ENCODE measurements at regions not wholly inside any gene's neighbourhood (a gene's known extent, or its start where the extent isn't known, plus 50 kb on each side); places are given as distances from the start of the nearest gene placed in this dataset.

DNA sequence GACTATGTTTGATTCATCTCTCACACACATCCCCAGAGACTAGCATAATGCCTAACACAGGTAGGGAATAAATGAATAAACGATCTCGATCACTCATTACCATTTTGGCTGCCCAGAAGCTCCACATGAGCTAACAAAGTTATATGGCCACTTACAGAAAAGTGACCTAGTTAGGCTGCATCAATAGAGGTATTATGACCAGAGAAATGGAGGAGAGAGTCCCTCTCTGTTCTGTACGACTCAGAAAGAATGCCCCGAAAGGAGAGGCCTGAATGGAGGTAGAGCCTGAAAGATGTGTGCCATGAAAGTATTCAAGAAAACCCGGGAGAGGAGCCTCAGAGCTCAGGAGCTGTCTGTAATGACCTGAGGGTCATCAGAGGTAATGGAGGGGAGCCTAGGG, 208.2 kb upstream of the GRIK3 start:
- Histone ChIP-seq H3K79me2 (ENCODE audit: insufficient read depth, low read length) (no peaks in the 10 kb centered on the region), H3F3A (ENCODE audit: insufficient read depth) (no peaks in the 10 kb centered on the region), H3K27ac (ENCODE audit: low read depth, low read length) (no peak overlapping the region), H3K4me3 (ENCODE audit: insufficient read depth, low read length, poor library complexity, severe bottlenecking) (no peak overlapping the region), H3K9ac (ENCODE audit: low read length) (no peak overlapping the region), H2AFZ (ENCODE audit: low read depth, low read length, severe bottlenecking) (no peak overlapping the region), H3K9me3 (ENCODE audit: insufficient read depth, low read length) (no peaks in the 10 kb centered on the region), H3K27me3 (ENCODE audit: low read length) (no peaks in the 10 kb centered on the region), H3K36me3 (ENCODE audit: low read length) (no peaks in the 10 kb centered on the region), H3K9me2 (replicated peaks; ENCODE audit: insufficient read depth, low read length) (no peaks in the 10 kb centered on the region), H3K4me2 (ENCODE audit: low read depth, low read length, poor library complexity, severe bottlenecking) (no peak overlapping the region), H4K20me1 (ENCODE audit: low read depth, low read length) (no peaks in the 10 kb centered on the region)
- no peak for TF ChIP-seq EZH2phosphoT487 (conservative IDR thresholded peaks at IDR 0.05; ENCODE audit: low read length)
- TF ChIP-seq, protein P1, sequence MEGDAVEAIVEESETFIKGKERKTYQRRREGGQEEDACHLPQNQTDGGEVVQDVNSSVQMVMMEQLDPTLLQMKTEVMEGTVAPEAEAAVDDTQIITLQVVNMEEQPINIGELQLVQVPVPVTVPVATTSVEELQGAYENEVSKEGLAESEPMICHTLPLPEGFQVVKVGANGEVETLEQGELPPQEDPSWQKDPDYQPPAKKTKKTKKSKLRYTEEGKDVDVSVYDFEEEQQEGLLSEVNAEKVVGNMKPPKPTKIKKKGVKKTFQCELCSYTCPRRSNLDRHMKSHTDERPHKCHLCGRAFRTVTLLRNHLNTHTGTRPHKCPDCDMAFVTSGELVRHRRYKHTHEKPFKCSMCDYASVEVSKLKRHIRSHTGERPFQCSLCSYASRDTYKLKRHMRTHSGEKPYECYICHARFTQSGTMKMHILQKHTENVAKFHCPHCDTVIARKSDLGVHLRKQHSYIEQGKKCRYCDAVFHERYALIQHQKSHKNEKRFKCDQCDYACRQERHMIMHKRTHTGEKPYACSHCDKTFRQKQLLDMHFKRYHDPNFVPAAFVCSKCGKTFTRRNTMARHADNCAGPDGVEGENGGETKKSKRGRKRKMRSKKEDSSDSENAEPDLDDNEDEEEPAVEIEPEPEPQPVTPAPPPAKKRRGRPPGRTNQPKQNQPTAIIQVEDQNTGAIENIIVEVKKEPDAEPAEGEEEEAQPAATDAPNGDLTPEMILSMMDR (IDR thresholded peaks at IDR 0.05; ENCODE audit: insufficient read depth, low read length, poor library complexity, severe bottlenecking): no peak

DNA sequence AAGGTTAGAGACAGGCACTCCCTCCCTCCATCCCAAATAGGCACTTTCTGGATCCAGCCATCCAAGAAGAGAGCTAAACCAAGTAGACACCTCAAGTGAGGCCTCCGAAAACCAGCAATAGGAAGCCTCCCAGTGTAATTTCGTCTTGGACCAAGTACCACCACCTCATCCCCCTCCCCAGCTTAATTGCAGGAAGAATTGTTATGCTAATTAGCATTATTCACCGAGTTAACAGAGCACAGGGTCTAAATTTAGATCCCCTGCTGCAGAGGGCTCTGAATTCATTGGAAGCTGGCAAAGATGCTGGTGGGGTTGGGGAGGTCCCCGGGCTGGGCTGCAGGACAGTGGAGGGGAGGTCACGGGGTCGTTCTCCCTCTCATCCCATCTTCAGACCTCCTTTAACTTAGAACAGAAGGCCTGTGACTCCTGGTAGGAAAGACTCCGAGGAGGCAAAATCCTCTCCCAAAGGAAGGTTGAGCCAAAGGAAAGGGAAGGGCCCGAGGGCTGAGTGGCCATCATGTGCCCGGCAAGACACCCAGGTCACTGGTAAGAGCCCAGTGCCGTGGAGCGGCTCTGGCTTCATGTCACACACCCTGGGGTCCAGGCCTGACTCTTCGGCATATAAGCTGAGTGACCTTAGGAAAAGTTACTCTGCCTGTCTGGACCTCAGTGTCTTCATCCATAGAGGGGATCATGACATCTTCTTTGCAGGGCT, 209.2 kb upstream of the GRIK3 start:
- H3K27me3 ChIP-seq (ENCODE audit: low read length): no peaks in the 10 kb centered on the region
- no peaks in the 10 kb centered on the region for H3K9me3 ChIP-seq (ENCODE audit: insufficient read depth, low read length)
- H3K9ac ChIP-seq (ENCODE audit: low read length): no peak overlapping the region
- TF ChIP-seq EZH2phosphoT487 (conservative IDR thresholded peaks at IDR 0.05; ENCODE audit: low read length): no peak
- TF ChIP-seq, protein P1 (IDR thresholded peaks at IDR 0.05; ENCODE audit: insufficient read depth, low read length, poor library complexity, severe bottlenecking): no peak
- no peak overlapping the region for H3K27ac ChIP-seq (ENCODE audit: low read depth, low read length)
- H3K4me2 ChIP-seq (ENCODE audit: low read depth, low read length, poor library complexity, severe bottlenecking): no peak overlapping the region
- no peak overlapping the region for H2AFZ ChIP-seq (ENCODE audit: low read depth, low read length, severe bottlenecking)
- no peaks in the 10 kb centered on the region for H3K36me3 ChIP-seq (ENCODE audit: low read length)
- no peaks in the 10 kb centered on the region for H3K79me2 ChIP-seq (ENCODE audit: insufficient read depth, low read length)
- H3F3A ChIP-seq (ENCODE audit: insufficient read depth): no peaks in the 10 kb centered on the region
- no peaks in the 10 kb centered on the region for H4K20me1 ChIP-seq (ENCODE audit: low read depth, low read length)
- H3K9me2 ChIP-seq (replicated peaks; ENCODE audit: insufficient read depth, low read length): no peaks in the 10 kb centered on the region
- no peak overlapping the region for H3K4me3 ChIP-seq (ENCODE audit: insufficient read depth, low read length, poor library complexity, severe bottlenecking)

GRCh38 chr1:37244083-37244480, 209.8 kb upstream of the GRIK3 start:
- TF ChIP-seq, protein P1 (IDR thresholded peaks at IDR 0.05; ENCODE audit: insufficient read depth, low read length, poor library complexity, severe bottlenecking): no peak

More at GRCh38 chr1:37244083-37244480, 209.8 kb upstream of the GRIK3 start:
- no peaks in the 10 kb centered on the region for H3K27me3 ChIP-seq (ENCODE audit: low read length)
- H3F3A ChIP-seq (ENCODE audit: insufficient read depth): no peaks in the 10 kb centered on the region
- no peak overlapping the region for H3K9ac ChIP-seq (ENCODE audit: low read length)
- H3K9me2 ChIP-seq (replicated peaks; ENCODE audit: insufficient read depth, low read length): no peaks in the 10 kb centered on the region
- H3K79me2 ChIP-seq (ENCODE audit: insufficient read depth, low read length): no peaks in the 10 kb centered on the region
- no peak overlapping the region for H3K4me3 ChIP-seq (ENCODE audit: insufficient read depth, low read length, poor library complexity, severe bottlenecking)
- no peak overlapping the region for H2AFZ ChIP-seq (ENCODE audit: low read depth, low read length, severe bottlenecking)
- no peaks in the 10 kb centered on the region for H3K9me3 ChIP-seq (ENCODE audit: insufficient read depth, low read length)
- H3K4me2 ChIP-seq (ENCODE audit: low read depth, low read length, poor library complexity, severe bottlenecking): no peak overlapping the region
- no peaks in the 10 kb centered on the region for H4K20me1 ChIP-seq (ENCODE audit: low read depth, low read length)
- H3K36me3 ChIP-seq (ENCODE audit: low read length): no peaks in the 10 kb centered on the region
- no peak overlapping the region for H3K27ac ChIP-seq (ENCODE audit: low read depth, low read length)

Measured in SU-DHL-6 (cell line).